Smooth muscle cell (in vitro differentiated cells): ENCODE measurements at regions not wholly inside any gene's neighbourhood (a gene's known extent, or its start where the extent isn't known, plus 50 kb on each side); places are given as distances from the start of the nearest gene placed in this dataset.

Experiments used
- DNase-seq: peaks from one replicate; lab custom pipeline; 2025; ENCODE audit not compliant: unreplicated experiment; lab: John Stamatoyannopoulos, UW
- H2AFZ ChIP-seq: fragments of 200-600 bp; sonication (generic); 2 replicates; pipeline ENCODE4 v1.6.0; 2016; ENCODE audit warnings: antibody characterized with exemption, low read depth, mild to moderate bottlenecking
- H3F3A ChIP-seq: fragments of 200-600 bp; sonication (generic); 2 replicates; pipeline ENCODE4 v1.6.0; 2017; ENCODE audit warnings: antibody characterized with exemption, low read depth
- H3K27ac ChIP-seq: fragments of 200-600 bp; sonication (generic); 2 replicates; pipeline ENCODE4 v1.5.1; 2016; ENCODE audit warnings: low read depth, mild to moderate bottlenecking
- H3K27me3 ChIP-seq: fragments of 200-600 bp; sonication (generic); 2 replicates; pipeline ENCODE4 v1.6.1; 2016; ENCODE audit warnings: low read depth, mild to moderate bottlenecking
- H3K36me3 ChIP-seq: fragments of 200-600 bp; sonication (generic); 2 replicates; pipeline ENCODE4 v1.5.1; 2016; ENCODE audit warnings: low read depth
- H3K4me1 ChIP-seq: fragments of 200-600 bp; sonication (generic); 2 replicates; pipeline ENCODE4 v1.5.1; 2016; ENCODE audit warnings: low read depth
- H3K4me2 ChIP-seq: fragments of 200-600 bp; sonication (generic); 2 replicates; pipeline ENCODE4 v1.6.0; 2016; ENCODE audit warnings: mild to moderate bottlenecking
- H3K4me3 ChIP-seq: fragments of 200-600 bp; sonication (generic); 2 replicates; pipeline ENCODE4 v1.5.1; 2016; ENCODE audit warnings: mild to moderate bottlenecking
- H3K79me2 ChIP-seq: fragments of 200-600 bp; sonication (generic); 2 replicates; pipeline ENCODE4 v1.6.0; 2016; ENCODE audit warnings: low read depth, mild to moderate bottlenecking
- H3K9ac ChIP-seq: fragments of 200-600 bp; sonication (generic); 2 replicates; pipeline ENCODE4 v1.6.0; 2016; ENCODE audit warnings: low read depth
- H3K9me3 ChIP-seq: fragments of 200-600 bp; sonication (generic); replicated peaks from 2 replicates; pipeline ENCODE4 v1.5.1; 2016; ENCODE audit warnings: low read depth
- H4K20me1 ChIP-seq: fragments of 200-600 bp; sonication (generic); 2 replicates; pipeline ENCODE4 v1.6.0; 2016; ENCODE audit warnings: low read depth
- WGBS: methylation state at CpG from one replicate; pipeline ENCODE4 v1.1.7; 2016; ENCODE audit warnings: low lambda C conversion rate; 5-methylcytosine and 5-hydroxymethylcytosine counted together
- TF ChIP-seq, protein P1 (sequence below): fragments of 200-600 bp; sonication (generic); IDR thresholded peaks from 2 replicates; pipeline ENCODE4 v1.5.1; 2017; ENCODE audit warnings: borderline replicate concordance, mild to moderate bottlenecking, antibody characterized with exemption; ENCODE audit not compliant: insufficient read depth, poor library complexity, severe bottlenecking

DNA sequence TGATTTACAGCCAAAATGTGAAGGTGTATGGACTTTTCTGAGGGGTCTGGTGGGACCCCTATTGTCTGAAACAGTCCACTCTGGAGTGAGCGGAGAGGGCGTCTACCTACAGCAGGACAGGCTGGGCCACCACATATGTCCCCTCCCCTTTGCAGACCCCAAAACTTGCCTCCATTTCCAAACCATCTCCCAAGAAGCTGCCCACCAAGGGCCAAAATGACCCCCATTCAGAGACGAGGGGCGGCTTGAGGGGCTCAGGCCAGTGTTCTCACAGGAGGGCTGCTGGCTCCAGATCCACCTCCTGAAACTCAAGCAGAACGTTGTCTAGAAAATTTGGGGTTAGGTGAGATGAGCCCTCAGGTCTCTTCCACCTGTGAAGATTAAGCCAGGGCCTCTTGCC lies 161.1 kb upstream of the SALL3 start:
- H2AFZ ChIP-seq = no peak overlapping the region
- H3K9me3 ChIP-seq = no peaks in the 10 kb centered on the region
- DNase-seq = no peak
- H3K36me3 ChIP-seq = no peaks in the 10 kb centered on the region
- no peaks in the 10 kb centered on the region for H4K20me1 ChIP-seq
- TF ChIP-seq, protein P1, sequence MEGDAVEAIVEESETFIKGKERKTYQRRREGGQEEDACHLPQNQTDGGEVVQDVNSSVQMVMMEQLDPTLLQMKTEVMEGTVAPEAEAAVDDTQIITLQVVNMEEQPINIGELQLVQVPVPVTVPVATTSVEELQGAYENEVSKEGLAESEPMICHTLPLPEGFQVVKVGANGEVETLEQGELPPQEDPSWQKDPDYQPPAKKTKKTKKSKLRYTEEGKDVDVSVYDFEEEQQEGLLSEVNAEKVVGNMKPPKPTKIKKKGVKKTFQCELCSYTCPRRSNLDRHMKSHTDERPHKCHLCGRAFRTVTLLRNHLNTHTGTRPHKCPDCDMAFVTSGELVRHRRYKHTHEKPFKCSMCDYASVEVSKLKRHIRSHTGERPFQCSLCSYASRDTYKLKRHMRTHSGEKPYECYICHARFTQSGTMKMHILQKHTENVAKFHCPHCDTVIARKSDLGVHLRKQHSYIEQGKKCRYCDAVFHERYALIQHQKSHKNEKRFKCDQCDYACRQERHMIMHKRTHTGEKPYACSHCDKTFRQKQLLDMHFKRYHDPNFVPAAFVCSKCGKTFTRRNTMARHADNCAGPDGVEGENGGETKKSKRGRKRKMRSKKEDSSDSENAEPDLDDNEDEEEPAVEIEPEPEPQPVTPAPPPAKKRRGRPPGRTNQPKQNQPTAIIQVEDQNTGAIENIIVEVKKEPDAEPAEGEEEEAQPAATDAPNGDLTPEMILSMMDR = no peak
- H3K4me2 ChIP-seq = no peak overlapping the region
- peaks cover 25% of the 10 kb centered on the region for H3K4me1 ChIP-seq
- no peaks in the 10 kb centered on the region for H3F3A ChIP-seq
- H3K27me3 ChIP-seq = peaks cover 24% of the 10 kb centered on the region
- H3K9ac ChIP-seq = no peak overlapping the region
- H3K4me3 ChIP-seq = no peak overlapping the region
- 95% methylated on average over 5 of the region's 5 CpGs for WGBS
- no peaks in the 10 kb centered on the region for H3K79me2 ChIP-seq
- no peak overlapping the region for H3K27ac ChIP-seq

DNA sequence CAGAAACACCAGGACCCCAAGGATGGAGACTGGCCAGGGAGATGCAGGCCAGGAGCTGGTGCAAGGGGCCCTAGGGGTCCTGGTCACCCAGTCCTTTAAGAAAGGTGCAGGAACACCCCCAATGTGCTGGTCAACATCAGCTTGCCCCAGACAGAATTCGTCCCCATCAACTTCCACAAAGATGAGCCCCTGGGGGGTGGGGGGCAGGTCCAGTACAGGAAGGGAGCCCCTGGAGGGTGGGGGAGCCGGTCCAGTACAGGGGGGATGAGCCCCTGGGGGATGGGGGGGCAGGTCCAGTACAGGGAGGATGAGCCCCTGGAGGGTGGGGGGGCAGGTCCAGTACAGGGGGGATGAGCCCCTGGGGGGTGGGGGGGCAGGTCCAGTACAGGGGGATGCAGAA lies 160.7 kb upstream of the SALL3 start:
- Histone ChIP-seq H2AFZ (no peak overlapping the region), H3K9me3 (no peaks in the 10 kb centered on the region), H4K20me1 (no peaks in the 10 kb centered on the region), H3K36me3 (no peaks in the 10 kb centered on the region), H3K79me2 (no peaks in the 10 kb centered on the region), H3K4me1 (peaks cover 23% of the 10 kb centered on the region), H3K27me3 (peaks cover 19% of the 10 kb centered on the region), H3K9ac (no peak overlapping the region), H3K4me2 (no peak overlapping the region), H3K4me3 (no peak overlapping the region), H3F3A (no peaks in the 10 kb centered on the region), H3K27ac (no peak overlapping the region)
- 86% methylated on average over 2 of the region's 2 CpGs for WGBS
- TF ChIP-seq, protein P1 = no peak
- no peak for DNase-seq

DNA sequence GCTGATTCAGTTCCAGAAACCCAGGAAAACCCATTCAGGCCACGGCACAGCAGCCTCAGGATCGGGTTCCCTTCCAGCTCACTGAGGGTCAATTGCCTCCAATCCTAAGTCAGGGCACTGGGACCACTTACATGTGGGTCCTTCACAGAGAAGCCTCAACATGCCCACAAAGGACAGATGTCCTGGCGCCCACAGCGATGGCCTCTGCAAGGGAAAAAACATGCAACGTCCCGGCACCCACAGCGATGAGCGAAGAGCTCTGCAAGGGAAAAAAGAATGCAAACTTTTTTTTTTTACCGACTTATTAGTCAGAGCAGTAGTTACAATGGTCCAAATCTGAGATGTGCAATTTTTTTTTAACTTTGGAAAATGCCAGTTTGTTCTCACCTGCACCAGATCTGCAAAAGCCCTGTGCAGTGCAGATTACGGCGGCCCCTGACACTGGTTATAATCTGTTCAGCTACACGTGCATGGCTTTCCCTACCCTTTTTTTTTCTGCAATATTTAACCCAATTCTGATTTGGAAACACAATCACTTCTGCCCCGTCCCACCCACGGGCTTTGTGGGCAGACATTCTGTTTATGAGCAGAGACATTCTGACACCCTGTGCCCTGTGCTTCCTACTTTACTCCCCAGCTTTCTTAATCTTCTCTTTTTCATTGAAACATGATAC lies 159.3 kb upstream of the SALL3 start:
- Histone ChIP-seq H3F3A (no peaks in the 10 kb centered on the region), H3K36me3 (no peaks in the 10 kb centered on the region), H3K27me3 (peaks cover 6% of the 10 kb centered on the region), H3K4me2 (no peak overlapping the region), H3K27ac (no peak overlapping the region), H3K9ac (no peak overlapping the region), H3K9me3 (no peaks in the 10 kb centered on the region), H4K20me1 (no peaks in the 10 kb centered on the region), H3K4me1 (peaks cover 13% of the 10 kb centered on the region), H3K4me3 (no peak overlapping the region), H2AFZ (no peak overlapping the region), H3K79me2 (no peaks in the 10 kb centered on the region)
- TF ChIP-seq, protein P1 = no peak
- 80% methylated on average over 14 of the region's 14 CpGs for WGBS
- DNase-seq = no peak

DNA sequence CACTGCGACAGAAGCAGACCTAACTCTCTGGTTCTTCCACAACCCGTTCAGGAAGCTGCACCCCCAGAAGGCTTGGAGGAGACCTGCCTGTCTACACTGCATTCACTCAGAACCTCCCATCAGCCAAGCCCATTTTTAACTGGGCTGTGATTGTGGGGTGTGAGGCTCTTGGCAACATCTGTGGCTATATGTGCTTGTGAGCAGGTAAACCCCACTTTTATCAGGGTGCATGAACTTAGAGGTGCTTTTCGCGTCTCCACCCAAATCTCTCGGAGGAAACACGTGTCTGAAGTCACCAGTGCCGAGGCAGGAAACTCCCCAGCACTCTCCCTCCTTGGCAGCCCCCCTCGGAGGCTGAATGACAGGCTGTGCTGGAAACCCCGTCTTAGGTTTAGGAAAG lies 158.2 kb upstream of the SALL3 start:
- no peak overlapping the region for H3K4me3 ChIP-seq
- 91% methylated on average over 9 of the region's 9 CpGs for WGBS
- no peaks in the 10 kb centered on the region for H3K9me3 ChIP-seq

More for the DNA sequence above, 158.2 kb upstream of the SALL3 start:
- DNase-seq = no peak
- Histone ChIP-seq H3K27ac (no peak overlapping the region), H3K9ac (no peak overlapping the region), H3K4me2 (no peak overlapping the region), H3K36me3 (no peaks in the 10 kb centered on the region), H2AFZ (no peak overlapping the region), H3K79me2 (no peaks in the 10 kb centered on the region), H4K20me1 (no peaks in the 10 kb centered on the region), H3F3A (no peaks in the 10 kb centered on the region), H3K27me3 (peaks cover 6% of the 10 kb centered on the region), H3K4me1 (peaks cover 13% of the 10 kb centered on the region)
- TF ChIP-seq, protein P1 = no peak
